ENCODE measurements at regions not wholly inside any gene's neighbourhood (a gene's known extent, or its start where the extent isn't known, plus 50 kb on each side); places are given as distances from the start of the nearest gene placed in this dataset.

DNA sequence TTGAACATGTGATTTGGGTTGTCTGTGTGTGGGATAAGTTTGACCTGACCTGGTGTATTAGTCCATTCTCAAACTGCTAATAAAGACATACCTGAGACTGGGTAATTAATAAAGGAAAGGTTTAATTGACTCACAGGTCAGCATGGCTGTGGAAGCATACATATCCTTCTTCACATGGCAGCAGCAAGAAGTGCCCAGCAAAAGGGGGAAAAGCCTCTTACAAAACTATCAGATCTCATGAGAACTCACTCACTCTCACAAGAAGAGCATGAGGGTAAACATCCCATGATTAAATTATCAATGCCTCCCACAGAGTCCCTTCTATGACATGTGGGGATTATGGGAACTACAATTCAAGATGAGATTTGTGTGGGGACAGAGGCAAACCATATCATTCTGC is 94.0 kb upstream of the PPM1H start (continued):
- TF ChIP-seq, protein P1, sequence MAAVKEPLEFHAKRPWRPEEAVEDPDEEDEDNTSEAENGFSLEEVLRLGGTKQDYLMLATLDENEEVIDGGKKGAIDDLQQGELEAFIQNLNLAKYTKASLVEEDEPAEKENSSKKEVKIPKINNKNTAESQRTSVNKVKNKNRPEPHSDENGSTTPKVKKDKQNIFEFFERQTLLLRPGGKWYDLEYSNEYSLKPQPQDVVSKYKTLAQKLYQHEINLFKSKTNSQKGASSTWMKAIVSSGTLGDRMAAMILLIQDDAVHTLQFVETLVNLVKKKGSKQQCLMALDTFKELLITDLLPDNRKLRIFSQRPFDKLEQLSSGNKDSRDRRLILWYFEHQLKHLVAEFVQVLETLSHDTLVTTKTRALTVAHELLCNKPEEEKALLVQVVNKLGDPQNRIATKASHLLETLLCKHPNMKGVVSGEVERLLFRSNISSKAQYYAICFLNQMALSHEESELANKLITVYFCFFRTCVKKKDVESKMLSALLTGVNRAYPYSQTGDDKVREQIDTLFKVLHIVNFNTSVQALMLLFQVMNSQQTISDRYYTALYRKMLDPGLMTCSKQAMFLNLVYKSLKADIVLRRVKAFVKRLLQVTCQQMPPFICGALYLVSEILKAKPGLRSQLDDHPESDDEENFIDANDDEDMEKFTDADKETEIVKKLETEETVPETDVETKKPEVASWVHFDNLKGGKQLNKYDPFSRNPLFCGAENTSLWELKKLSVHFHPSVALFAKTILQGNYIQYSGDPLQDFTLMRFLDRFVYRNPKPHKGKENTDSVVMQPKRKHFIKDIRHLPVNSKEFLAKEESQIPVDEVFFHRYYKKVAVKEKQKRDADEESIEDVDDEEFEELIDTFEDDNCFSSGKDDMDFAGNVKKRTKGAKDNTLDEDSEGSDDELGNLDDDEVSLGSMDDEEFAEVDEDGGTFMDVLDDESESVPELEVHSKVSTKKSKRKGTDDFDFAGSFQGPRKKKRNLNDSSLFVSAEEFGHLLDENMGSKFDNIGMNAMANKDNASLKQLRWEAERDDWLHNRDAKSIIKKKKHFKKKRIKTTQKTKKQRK (IDR thresholded peaks at IDR 0.05; ENCODE audit: borderline replicate concordance, low read depth, low read length): no peak
- no peak for TF ChIP-seq NR3C1 (CRISPR knock-in tag; IDR thresholded peaks at IDR 0.05)
- TF ChIP-seq HDAC8 (tag; IDR thresholded peaks at IDR 0.05): no peak
- TF ChIP-seq, protein P2, sequence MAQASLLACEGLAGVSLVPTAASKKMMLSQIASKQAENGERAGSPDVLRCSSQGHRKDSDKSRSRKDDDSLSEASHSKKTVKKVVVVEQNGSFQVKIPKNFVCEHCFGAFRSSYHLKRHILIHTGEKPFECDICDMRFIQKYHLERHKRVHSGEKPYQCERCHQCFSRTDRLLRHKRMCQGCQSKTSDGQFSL (CRISPR knock-in tag; IDR thresholded peaks at IDR 0.05): no peak
- TF ChIP-seq, protein P2 (tag; IDR thresholded peaks at IDR 0.05): no peak
- TF ChIP-seq JUNB (CRISPR knock-in tag; conservative IDR thresholded peaks at IDR 0.05): no peak
- no peak for TF ChIP-seq NFYB (IDR thresholded peaks at IDR 0.05; ENCODE audit: extremely low read depth, insufficient read length)
- TF ChIP-seq, protein P3, sequence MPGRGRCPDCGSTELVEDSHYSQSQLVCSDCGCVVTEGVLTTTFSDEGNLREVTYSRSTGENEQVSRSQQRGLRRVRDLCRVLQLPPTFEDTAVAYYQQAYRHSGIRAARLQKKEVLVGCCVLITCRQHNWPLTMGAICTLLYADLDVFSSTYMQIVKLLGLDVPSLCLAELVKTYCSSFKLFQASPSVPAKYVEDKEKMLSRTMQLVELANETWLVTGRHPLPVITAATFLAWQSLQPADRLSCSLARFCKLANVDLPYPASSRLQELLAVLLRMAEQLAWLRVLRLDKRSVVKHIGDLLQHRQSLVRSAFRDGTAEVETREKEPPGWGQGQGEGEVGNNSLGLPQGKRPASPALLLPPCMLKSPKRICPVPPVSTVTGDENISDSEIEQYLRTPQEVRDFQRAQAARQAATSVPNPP (IDR thresholded peaks at IDR 0.05; ENCODE audit: borderline replicate concordance, insufficient read depth, insufficient read length): no peak
- no peak for TF ChIP-seq SUPT5H (IDR thresholded peaks at IDR 0.05)
- TF ChIP-seq ZNF253 (CRISPR knock-in tag; conservative IDR thresholded peaks at IDR 0.05): no peak

Measured in K562 (cell line).